WERI-Rb-1 (cell line): ENCODE measurements at regions not wholly inside any gene's neighbourhood (a gene's known extent, or its start where the extent isn't known, plus 50 kb on each side); places are given as distances from the start of the nearest gene placed in this dataset.
"Not testable (repeated sequence)": the region's sequence is repeated elsewhere in the genome, so short reads cannot be mapped to it uniquely, and the experiment has no call there.

Experiments
- DNase-seq: peaks from one replicate; pipeline ENCODE4 v3.0.0-alpha.2; 2020
- H3K27ac ChIP-seq: fragments of 250-450 bp; sonication (Bioruptor Pico); 2 replicates; pipeline ENCODE4 v1.5.1; 2020; ENCODE audit warnings: mild to moderate bottlenecking, moderate library complexity
- H3K27me3 ChIP-seq: fragments of 250-450 bp; sonication (Bioruptor Pico); 2 replicates; pipeline ENCODE4 v1.5.1; 2021; ENCODE audit warnings: mild to moderate bottlenecking, low read depth, moderate library complexity; ENCODE audit not compliant: insufficient read depth, severe bottlenecking
- H3K36me3 ChIP-seq: fragments of 250-450 bp; sonication (Bioruptor Pico); 2 replicates; pipeline ENCODE4 v1.5.1; 2020; ENCODE audit warnings: mild to moderate bottlenecking, moderate library complexity
- H3K4me3 ChIP-seq: 2 replicates; pipeline ENCODE4 v1.5.1; 2011; ENCODE audit warnings: low read depth, mild to moderate bottlenecking, control low read depth, low read length
- H3K9me3 ChIP-seq: fragments of 250-450 bp; sonication (Bioruptor Pico); 2 replicates; pipeline ENCODE4 v1.5.1; 2021; ENCODE audit warnings: mild to moderate bottlenecking, moderate library complexity; ENCODE audit not compliant: severe bottlenecking
- CTCF ChIP-seq: IDR thresholded peaks from 2 replicates; pipeline ENCODE4 v1.5.1; 2011; ENCODE audit warnings: low read depth, mild to moderate bottlenecking, control low read depth, inconsistent platforms, low read length

GRCh38 chr1:188817814-188818213 is 1659.8 kb downstream of the BRINP3 start:
- no peaks in the 10 kb centered on the region for H3K9me3 ChIP-seq
- H3K27me3 ChIP-seq = no peaks in the 10 kb centered on the region
- H3K27ac ChIP-seq = no peak overlapping the region
- H3K4me3 ChIP-seq = no peak overlapping the region
- DNase-seq = no peak
- TF ChIP-seq CTCF = no peak
- no peaks in the 10 kb centered on the region for H3K36me3 ChIP-seq

- Histone ChIP-seq H3K27ac (no peak overlapping the region), H3K4me3 (no peak overlapping the region), H3K36me3 (no peaks in the 10 kb centered on the region), H3K27me3 (no peaks in the 10 kb centered on the region), H3K9me3 (no peaks in the 10 kb centered on the region)
- DNase-seq = no peak
- no peak for TF ChIP-seq CTCF
These were observed 1655.4 kb downstream of the BRINP3 start for GRCh38 chr1:188822248-188822647.

- no peak for DNase-seq
- no peaks in the 10 kb centered on the region for H3K27me3 ChIP-seq
- no peak overlapping the region for H3K27ac ChIP-seq
- no peaks in the 10 kb centered on the region for H3K9me3 ChIP-seq
- no peak overlapping the region for H3K4me3 ChIP-seq
- no peaks in the 10 kb centered on the region for H3K36me3 ChIP-seq
- no peak for TF ChIP-seq CTCF
These were observed 1652.2 kb downstream of the BRINP3 start for GRCh38 chr1:188825471-188825870.

- TF ChIP-seq CTCF = no peak
- no peaks in the 10 kb centered on the region for H3K27me3 ChIP-seq
- no peak overlapping the region for H3K27ac ChIP-seq
- H3K36me3 ChIP-seq = no peaks in the 10 kb centered on the region
- H3K4me3 ChIP-seq = no peak overlapping the region
- DNase-seq = no peak
- H3K9me3 ChIP-seq = no peaks in the 10 kb centered on the region
These were observed 1650.9 kb downstream of the BRINP3 start for GRCh38 chr1:188826800-188827199.

- Histone ChIP-seq H3K9me3 (no peaks in the 10 kb centered on the region), H3K27ac (no peak overlapping the region), H3K36me3 (no peaks in the 10 kb centered on the region), H3K27me3 (no peaks in the 10 kb centered on the region), H3K4me3 (no peak overlapping the region)
- TF ChIP-seq CTCF = no peak
- no peak for DNase-seq
These were observed 1650.3 kb downstream of the BRINP3 start for GRCh38 chr1:188827400-188827799.

GRCh38 chr1:188841111-188841696 is 1636.5 kb downstream of the BRINP3 start:
- H3K9me3 ChIP-seq, H3K27ac ChIP-seq, H3K27me3 ChIP-seq, H3K36me3 ChIP-seq, DNase-seq, H3K4me3 ChIP-seq: not testable (repeated sequence)
